Hepatic stellate cell (primary cell): ENCODE measurements at regions not wholly inside any gene's neighbourhood (a gene's known extent, or its start where the extent isn't known, plus 50 kb on each side); places are given as distances from the start of the nearest gene placed in this dataset.

ENCODE experiments used
- DNase-seq: peaks from one replicate; pipeline ENCODE4 v3.0.0; 2011; ENCODE audit warnings: low spot score

- DNase-seq, result no peak
Observed at GRCh38 chr11:112785719-112786118, 175.5 kb upstream of the NCAM1 start.

DNA sequence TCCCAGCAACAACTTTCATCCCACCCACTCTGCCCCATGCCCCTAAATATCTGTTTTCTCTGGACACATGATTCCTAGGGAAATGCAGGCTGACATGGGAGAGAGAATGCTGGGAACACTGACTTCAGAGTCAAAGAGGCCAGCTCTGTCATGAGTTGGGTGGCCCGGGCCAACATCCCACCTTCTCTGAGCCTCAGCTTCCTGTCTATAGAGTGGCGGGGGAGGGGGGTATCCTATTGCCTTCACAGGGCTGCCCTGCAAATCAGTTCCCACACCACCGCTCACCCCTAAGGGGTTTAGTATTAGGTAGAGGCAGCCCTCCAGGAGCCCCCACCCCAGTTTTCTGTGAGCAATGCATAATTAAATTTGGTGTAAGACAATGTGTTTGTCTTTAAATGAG, 175.0 kb upstream of the NCAM1 start:
- DNase-seq, result no peak

DNA sequence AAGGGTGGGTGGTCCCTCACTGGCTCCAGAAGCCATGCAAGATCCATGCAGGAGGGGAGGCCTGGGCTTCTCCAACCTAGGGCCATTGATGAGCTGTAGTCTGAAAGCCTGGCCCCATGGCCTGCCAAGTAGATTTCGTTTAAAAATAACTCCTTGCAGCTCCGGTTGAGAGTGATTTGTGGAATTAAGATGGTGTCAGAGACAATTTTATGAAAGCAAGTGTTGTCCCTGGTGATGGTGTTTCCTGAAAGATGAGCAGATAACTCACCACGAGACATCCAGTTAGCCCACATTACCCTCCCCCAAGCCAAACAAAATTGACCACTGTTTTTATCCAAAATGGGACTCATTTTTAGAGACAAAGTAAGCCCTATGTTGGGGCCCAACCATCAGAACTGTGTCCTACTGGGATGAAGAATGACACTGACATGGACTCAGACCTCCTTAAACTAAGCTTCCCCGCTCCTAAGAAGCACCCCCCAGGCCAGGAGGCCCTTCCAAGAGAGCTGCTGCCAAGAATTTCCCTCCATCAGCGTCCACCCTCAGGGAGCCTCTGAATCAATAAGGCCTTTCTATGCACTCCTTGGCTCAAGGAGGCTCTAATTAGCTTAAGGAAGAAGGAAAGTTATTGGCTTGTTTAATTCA, 174.2 kb upstream of the NCAM1 start:
- no peak for DNase-seq

DNA sequence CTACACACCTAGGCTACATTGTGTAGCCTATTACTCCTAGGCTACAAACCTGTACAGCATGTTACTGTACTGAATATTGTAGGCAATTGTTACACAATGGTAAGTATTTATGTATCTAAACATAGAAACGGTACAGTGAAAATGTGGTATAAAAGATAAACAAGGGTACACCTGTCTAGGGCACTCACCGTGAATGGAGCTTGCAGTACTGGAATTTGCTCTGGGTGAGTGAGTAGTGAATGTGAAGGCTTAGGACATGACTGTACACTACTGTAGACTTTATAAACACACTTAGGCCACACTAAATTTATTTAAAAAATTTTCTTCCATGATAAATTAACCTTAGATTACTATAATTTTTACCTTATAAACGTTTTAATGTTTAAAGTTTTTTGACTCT, 171.7 kb upstream of the NCAM1 start:
- no peak for DNase-seq

GRCh38 chr11:112790286-112790685, 170.9 kb upstream of the NCAM1 start:
- DNase-seq, result no peak

DNA sequence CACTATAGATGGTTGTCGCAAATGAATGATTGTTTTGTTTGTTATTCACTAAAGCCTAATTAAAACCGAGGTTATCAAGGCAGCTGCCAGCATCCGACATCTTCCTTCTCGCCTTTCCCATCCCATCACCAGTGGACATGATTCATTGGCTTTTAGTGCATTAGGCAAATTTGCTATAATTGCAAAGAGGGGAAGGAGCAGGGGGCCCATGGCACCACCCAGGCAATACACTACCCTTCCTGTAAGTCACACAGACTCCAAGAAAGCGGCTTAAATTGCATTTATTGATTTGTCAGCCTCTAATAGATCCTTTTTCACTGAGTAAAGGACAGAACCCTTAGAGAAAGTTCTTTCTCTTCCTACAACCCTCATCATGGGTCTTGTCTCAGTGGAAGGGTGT, 169.2 kb upstream of the NCAM1 start:
- no peak for DNase-seq

- DNase-seq, result no peak
Observed at GRCh38 chr11:112793416-112793815, 167.8 kb upstream of the NCAM1 start.

DNA sequence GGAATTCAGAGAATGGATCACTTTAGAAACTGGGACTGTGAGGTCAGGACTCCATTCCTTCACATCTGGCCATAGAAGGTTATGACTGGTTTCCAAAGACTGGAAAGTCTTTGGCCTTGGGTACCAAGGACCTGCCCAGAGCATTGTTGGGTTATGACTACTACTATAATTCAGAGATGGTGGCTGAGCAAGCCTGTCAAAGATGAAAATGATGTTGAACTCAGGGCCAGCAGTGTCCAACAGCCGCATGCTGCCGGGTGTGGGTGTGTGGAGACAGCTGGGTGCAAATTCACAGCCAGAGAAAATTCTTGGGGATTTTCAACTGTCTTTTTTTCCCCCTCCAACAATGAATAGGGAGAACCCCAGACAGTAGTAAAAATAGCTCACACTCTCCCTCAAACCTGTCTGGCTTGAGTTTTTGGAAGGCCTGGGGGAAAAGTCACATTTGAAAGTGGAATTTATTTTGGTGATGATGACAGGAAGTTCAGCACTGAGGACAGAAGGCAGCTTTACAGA, 166.8 kb upstream of the NCAM1 start:
- DNase-seq, result no peak

DNA sequence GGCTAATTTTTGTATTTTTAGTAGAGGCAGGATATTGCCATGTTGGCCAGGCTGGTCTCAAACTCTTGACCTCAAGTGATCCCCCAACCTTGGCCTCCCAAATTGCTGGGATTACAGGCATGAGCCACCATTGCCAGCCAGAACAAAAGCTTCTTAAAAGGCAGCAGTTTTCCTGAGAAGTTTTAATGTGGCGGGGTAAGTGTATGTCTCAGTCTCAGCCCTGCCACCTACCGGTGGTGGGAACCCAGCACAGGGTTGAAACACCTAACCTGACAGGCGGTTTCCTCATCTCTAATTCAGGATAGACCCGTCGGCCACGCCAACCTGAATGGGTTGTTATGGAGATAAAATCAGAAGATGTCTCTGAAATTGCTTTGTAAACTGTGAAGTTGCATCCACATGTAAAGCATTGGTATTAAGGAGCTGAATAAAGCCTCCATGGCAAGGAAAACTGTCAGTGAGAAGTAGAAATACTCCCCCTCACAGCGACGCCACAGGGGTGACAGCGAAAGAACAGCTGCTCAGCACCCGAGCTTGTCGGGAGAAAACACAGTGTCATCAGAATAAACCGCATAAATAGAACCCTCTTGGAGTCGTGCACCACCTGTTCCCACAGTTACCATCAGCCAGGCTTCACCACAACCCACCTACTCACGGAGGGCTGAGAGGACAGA, 165.9 kb upstream of the NCAM1 start:
- DNase-seq, result peak; percentile 26

DNA sequence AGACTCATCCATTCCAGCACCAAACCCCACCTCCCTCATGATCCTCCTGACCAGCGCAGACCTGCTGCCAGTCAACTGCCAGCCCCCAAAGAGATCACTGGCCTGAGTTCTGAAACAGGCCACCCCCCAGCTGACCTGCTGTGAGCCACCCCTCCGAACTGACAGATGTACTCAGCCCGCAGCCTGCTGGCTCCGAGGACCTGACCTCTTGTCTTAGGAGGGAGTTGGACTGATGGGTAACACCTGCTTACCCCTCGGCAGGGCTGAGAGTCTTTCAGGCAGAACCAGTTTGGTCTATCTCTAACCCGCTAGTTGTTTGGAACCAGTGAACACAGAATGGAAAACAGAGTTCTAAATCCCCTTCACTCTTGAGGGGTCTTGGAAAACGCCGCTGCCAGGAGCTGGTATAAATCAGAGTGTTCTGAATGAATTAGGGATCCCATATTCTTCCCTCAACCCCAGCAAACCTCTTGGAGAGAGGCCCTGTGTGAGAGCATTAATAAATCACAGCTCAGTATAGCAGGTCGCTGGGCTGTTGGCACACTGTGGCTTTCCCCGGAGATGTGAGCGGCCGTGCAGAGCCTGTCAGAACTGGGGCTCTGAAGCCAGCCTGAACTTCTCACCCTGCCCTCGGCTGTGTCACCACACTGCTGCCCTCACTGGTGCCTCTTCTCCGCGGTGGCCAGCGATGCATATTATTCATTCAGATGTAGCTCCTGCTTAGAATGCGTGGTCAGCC, 165.1 kb upstream of the NCAM1 start:
- DNase-seq, result no peak

DNA sequence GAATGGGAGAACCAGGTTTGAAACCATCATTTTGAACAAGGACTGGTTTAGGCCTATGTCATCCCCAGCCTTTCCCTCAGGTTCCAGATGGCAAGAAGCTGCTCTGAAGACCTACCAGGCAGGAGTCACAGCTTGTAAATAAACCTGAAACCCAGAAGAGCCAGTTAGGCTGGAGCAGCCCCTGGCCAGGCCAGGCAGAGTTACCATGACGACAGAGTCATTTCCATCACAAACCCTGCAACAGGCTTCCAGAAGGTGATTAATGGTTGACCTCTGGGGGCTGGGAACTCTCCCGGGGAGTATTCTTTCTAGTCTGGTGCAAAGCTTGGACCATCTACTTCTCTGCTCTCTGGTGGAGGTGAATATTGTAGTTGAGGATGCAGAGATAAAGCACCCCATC, 164.1 kb upstream of the NCAM1 start:
- no peak for DNase-seq

- no peak for DNase-seq
Observed at GRCh38 chr11:112797648-112798293, 163.4 kb upstream of the NCAM1 start.

GRCh38 chr11:112801025-112801816, 160.0 kb upstream of the NCAM1 start:
- DNase-seq, result no peak

DNA sequence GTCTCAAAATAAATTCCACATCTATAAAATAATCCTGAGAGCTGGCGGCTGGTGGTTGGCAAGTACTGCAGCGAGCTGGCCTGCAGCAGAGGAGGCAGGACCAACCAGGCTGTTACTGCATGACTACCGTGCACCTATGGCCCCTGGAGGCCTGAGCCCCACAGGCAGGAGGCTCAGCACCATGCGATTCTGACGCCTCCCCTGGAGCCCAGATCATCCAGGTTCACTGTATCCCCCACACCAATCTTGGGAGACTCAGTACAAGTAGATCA, 159.5 kb upstream of the NCAM1 start:
- no peak for DNase-seq

- DNase-seq, result no peak
Observed at GRCh38 chr11:112805658-112806057, 155.6 kb upstream of the NCAM1 start.

DNA sequence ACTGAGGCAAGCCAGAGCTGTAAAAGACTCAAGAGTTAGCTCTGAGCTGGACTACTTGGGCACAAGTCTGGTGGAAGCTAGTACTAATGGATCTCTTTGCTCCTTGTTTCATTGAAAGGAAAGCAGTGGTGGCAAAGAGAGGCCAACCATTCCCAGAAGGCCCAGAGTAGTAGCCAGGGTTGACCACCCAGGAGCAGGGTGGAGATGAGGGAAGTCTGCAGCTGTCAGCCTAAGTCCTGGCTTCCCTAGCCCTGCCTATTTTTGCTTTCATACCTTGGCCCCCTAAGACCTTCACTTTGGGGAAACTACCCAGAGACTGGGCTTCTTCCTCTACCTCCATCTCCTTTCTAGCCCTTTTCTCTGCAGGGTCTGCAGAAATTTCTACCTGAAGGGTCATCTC, 155.0 kb upstream of the NCAM1 start:
- no peak for DNase-seq

- DNase-seq, result no peak
Observed at GRCh38 chr11:112806876-112807275, 154.3 kb upstream of the NCAM1 start.

GRCh38 chr11:112809429-112809828, 151.8 kb upstream of the NCAM1 start:
- no peak for DNase-seq

DNA sequence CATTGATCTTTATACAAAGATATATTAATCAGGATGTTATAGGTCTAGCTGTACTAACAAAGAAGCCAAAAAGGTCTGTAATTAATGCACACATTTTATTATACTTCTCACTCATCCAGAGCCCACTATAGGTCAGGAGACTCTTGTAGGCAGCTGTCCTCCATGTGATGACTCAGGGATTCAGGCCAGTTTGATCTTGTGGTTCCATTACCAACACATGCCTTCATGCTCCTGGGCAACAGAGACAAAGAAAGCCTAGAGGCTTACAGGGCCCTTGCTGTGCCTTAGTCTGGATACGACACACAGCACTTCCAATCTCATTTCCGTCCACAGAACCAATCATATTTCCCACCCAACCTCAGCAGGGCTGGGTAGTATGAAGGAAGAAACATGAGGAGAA, 150.3 kb upstream of the NCAM1 start:
- no peak for DNase-seq

DNA sequence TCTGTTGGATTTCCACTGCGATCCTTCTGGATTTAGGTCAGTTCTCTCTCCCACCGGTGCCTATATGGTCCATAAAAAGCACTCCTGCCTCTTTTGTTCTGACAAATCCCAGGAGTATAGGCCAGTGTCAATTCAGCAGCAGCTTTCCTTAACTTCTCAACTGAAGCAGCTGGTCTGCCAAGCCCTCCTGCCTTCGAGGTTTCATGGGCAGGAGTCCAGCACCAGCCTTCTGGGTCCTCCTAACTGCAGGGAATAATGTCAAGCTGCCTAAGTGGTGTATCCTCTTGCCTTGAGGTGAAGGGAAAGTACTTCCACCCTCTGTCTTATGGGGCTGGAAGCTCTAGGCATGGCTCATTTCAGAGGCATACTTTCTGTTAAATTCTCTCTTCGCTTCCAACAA, 149.4 kb upstream of the NCAM1 start:
- no peak for DNase-seq

GRCh38 chr11:112812729-112813128, 148.5 kb upstream of the NCAM1 start:
- DNase-seq, result no peak

DNA sequence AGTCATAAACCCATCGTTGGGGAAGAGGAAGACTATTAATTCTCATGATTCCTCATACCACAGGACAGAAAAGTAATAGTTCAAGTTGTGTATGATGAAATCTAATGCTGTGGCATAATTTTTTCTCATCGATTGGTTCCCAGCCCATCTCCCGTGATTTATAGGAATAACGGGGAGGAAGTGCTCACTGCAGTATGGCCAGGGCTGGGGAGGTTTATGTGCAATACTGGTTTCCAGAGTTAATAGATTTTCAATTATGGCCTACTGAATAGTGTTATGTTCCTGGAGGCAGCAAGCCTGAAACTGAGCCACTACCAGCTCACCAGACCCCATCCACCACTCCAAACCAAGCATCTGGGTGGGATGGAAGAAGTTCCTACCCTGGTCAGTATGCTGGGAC, 147.1 kb upstream of the NCAM1 start:
- DNase-seq, result no peak
